MM.1S (cell line): ENCODE measurements at regions not wholly inside any gene's neighbourhood (a gene's known extent, or its start where the extent isn't known, plus 50 kb on each side); places are given as distances from the start of the nearest gene placed in this dataset.

Experiments used
- DNase-seq: peaks from one replicate; pipeline ENCODE4 v3.0.0-alpha.2; 2015
- H2AFZ ChIP-seq: fragments of 300-600 bp; sonication (generic); 2 replicates; pipeline ENCODE4 v1.6.0; 2016; ENCODE audit warnings: antibody characterized with exemption, low read length
- H3F3A ChIP-seq: fragments of 300-600 bp; sonication (generic); 2 replicates; pipeline ENCODE4 v1.6.1; 2016; ENCODE audit warnings: mild to moderate bottlenecking, antibody characterized with exemption, low read length, moderate library complexity, mixed read lengths; ENCODE audit not compliant: insufficient read depth
- H3K27ac ChIP-seq: fragments of 300-600 bp; sonication (generic); 2 replicates; pipeline ENCODE4 v1.5.1; 2016; ENCODE audit warnings: mild to moderate bottlenecking, low read length
- H3K27me3 ChIP-seq: fragments of 300-600 bp; sonication (generic); replicated peaks from 2 replicates; pipeline ENCODE4 v1.6.0; 2016; ENCODE audit warnings: low read length; ENCODE audit not compliant: insufficient read depth
- H3K36me3 ChIP-seq: fragments of 300-600 bp; sonication (generic); replicated peaks from 2 replicates; pipeline ENCODE4 v1.6.1; 2016; ENCODE audit warnings: mild to moderate bottlenecking, low read length, mixed read lengths; ENCODE audit not compliant: insufficient read depth
- H3K4me1 ChIP-seq: fragments of 300-600 bp; sonication (generic); 2 replicates; pipeline ENCODE4 v1.6.1; 2016; ENCODE audit warnings: low read length, mixed read lengths
- H3K4me2 ChIP-seq: fragments of 300-600 bp; sonication (generic); 2 replicates; pipeline ENCODE4 v1.6.0; 2016; ENCODE audit warnings: low read depth, low read length
- H3K4me3 ChIP-seq: fragments of 300-600 bp; sonication (generic); 2 replicates; pipeline ENCODE4 v1.5.1; 2016; ENCODE audit warnings: low read length, mixed read lengths
- H3K79me2 ChIP-seq: fragments of 300-600 bp; sonication (generic); 2 replicates; pipeline ENCODE4 v1.6.1; 2016; ENCODE audit warnings: mixed run types, low read length, mixed read lengths
- H3K9ac ChIP-seq: fragments of 300-600 bp; sonication (generic); 2 replicates; pipeline ENCODE4 v1.6.1; 2016; ENCODE audit warnings: low read length, mixed read lengths
- H3K9me2 ChIP-seq: fragments of 300-600 bp; sonication (generic); replicated peaks from 2 replicates; pipeline ENCODE4 v1.6.1; 2016; ENCODE audit warnings: mild to moderate bottlenecking, low read length, mixed read lengths; ENCODE audit not compliant: insufficient read depth
- H3K9me3 ChIP-seq: fragments of 300-600 bp; sonication (generic); replicated peaks from 2 replicates; pipeline ENCODE4 v1.6.1; 2016; ENCODE audit warnings: mild to moderate bottlenecking, low read length, mixed read lengths; ENCODE audit not compliant: insufficient read depth
- H4K20me1 ChIP-seq: fragments of 300-600 bp; sonication (generic); 2 replicates; pipeline ENCODE4 v1.6.1; 2016; ENCODE audit warnings: mild to moderate bottlenecking, low read length, moderate library complexity, mixed read lengths; ENCODE audit not compliant: insufficient read depth
- CTCF ChIP-seq: fragments of 300-600 bp; sonication (generic); IDR thresholded peaks from 2 replicates; pipeline ENCODE4 v1.5.1; 2016; ENCODE audit warnings: antibody characterized with exemption, low read length, mixed read lengths
- EZH2 ChIP-seq: fragments of 300-600 bp; sonication (generic); optimal IDR thresholded peaks from 2 replicates; pipeline ENCODE3; 2017; ENCODE audit warnings: low read depth, mild to moderate bottlenecking, antibody characterized with exemption, low read length, mixed read lengths
- EZH2phosphoT487 ChIP-seq: fragments of 300-600 bp; sonication (generic); IDR thresholded peaks from 2 replicates; pipeline ENCODE4 v1.6.1; 2018; ENCODE audit warnings: antibody characterized with exemption, low read length

- no peak for DNase-seq
- no peaks in the 10 kb centered on the region for H3K79me2 ChIP-seq
- H4K20me1 ChIP-seq, result no peaks in the 10 kb centered on the region
- no peaks in the 10 kb centered on the region for H3K27me3 ChIP-seq
- no peaks in the 10 kb centered on the region for H3K9me2 ChIP-seq
- no peak overlapping the region for H3K27ac ChIP-seq
- H3K9me3 ChIP-seq, result no peaks in the 10 kb centered on the region
- no peak for TF ChIP-seq EZH2
- no peak for TF ChIP-seq CTCF
- TF ChIP-seq EZH2phosphoT487, result no peak
- no peak overlapping the region for H3K9ac ChIP-seq
- no peaks in the 10 kb centered on the region for H3K4me1 ChIP-seq
- H3K36me3 ChIP-seq, result no peaks in the 10 kb centered on the region
- H3F3A ChIP-seq, result no peaks in the 10 kb centered on the region
- H3K4me2 ChIP-seq, result no peak overlapping the region
- H2AFZ ChIP-seq, result no peak overlapping the region
- no peak overlapping the region for H3K4me3 ChIP-seq
Observed at GRCh38 chr1:195325181-195325580, 1283.1 kb downstream of the KCNT2 start.

GRCh38 chr1:195306281-195306680 lies 1302.0 kb downstream of the KCNT2 start:
- TF ChIP-seq EZH2phosphoT487 (no peak), EZH2 (no peak), CTCF (no peak)
- H3K36me3 ChIP-seq, result no peaks in the 10 kb centered on the region
- no peak for DNase-seq
- no peaks in the 10 kb centered on the region for H3K9me2 ChIP-seq
- H3K4me3 ChIP-seq, result no peak overlapping the region
- H2AFZ ChIP-seq, result no peak overlapping the region
- H3K27ac ChIP-seq, result no peak overlapping the region
- H3K9me3 ChIP-seq, result no peaks in the 10 kb centered on the region
- H3F3A ChIP-seq, result no peaks in the 10 kb centered on the region
- no peak overlapping the region for H3K9ac ChIP-seq
- no peaks in the 10 kb centered on the region for H3K4me1 ChIP-seq
- no peaks in the 10 kb centered on the region for H3K79me2 ChIP-seq
- H4K20me1 ChIP-seq, result no peaks in the 10 kb centered on the region
- H3K27me3 ChIP-seq, result no peaks in the 10 kb centered on the region
- no peak overlapping the region for H3K4me2 ChIP-seq

- H3K9me3 ChIP-seq, result no peaks in the 10 kb centered on the region
- H3K27me3 ChIP-seq, result no peaks in the 10 kb centered on the region
- no peak overlapping the region for H3K27ac ChIP-seq
- no peaks in the 10 kb centered on the region for H3K9me2 ChIP-seq
- no peaks in the 10 kb centered on the region for H3K79me2 ChIP-seq
- no peak overlapping the region for H3K4me2 ChIP-seq
- no peaks in the 10 kb centered on the region for H3K36me3 ChIP-seq
- H3K9ac ChIP-seq, result no peak overlapping the region
- H3F3A ChIP-seq, result no peaks in the 10 kb centered on the region
- no peak overlapping the region for H2AFZ ChIP-seq
- no peak for TF ChIP-seq CTCF
- TF ChIP-seq EZH2, result no peak
- TF ChIP-seq EZH2phosphoT487, result no peak
- no peaks in the 10 kb centered on the region for H3K4me1 ChIP-seq
- H3K4me3 ChIP-seq, result no peak overlapping the region
- H4K20me1 ChIP-seq, result no peaks in the 10 kb centered on the region
- no peak for DNase-seq
Observed at GRCh38 chr1:195294911-195295310, 1313.3 kb downstream of the KCNT2 start.
